ENCODE measurements at regions not wholly inside any gene's neighbourhood (a gene's known extent, or its start where the extent isn't known, plus 50 kb on each side); places are given as distances from the start of the nearest gene placed in this dataset.

- no peak for DNase-seq (ENCODE audit: low read depth)
- no peak for TF ChIP-seq CTCF (IDR thresholded peaks at IDR 0.05; ENCODE audit: low read depth, low read length)
- TF ChIP-seq MYC (IDR thresholded peaks at IDR 0.05; ENCODE audit: low read depth, low read length), result no peak
- TF ChIP-seq MAX (IDR thresholded peaks at IDR 0.05; ENCODE audit: low read depth, low read length), result no peak
- TF ChIP-seq POLR2A (IDR thresholded peaks at IDR 0.05; ENCODE audit: extremely low read depth, insufficient read length), result no peak
- H3K4me3 ChIP-seq (ENCODE audit: low read depth, low read length), result no peak overlapping the region
Observed at GRCh38 chr3:104873331-104873730, 493.4 kb upstream of the ALCAM start.

GRCh38 chr3:104878395-104878794, 488.3 kb upstream of the ALCAM start:
- TF ChIP-seq MAX (IDR thresholded peaks at IDR 0.05; ENCODE audit: low read depth, low read length), result no peak
- TF ChIP-seq MYC (IDR thresholded peaks at IDR 0.05; ENCODE audit: low read depth, low read length), result no peak
- no peak for TF ChIP-seq POLR2A (IDR thresholded peaks at IDR 0.05; ENCODE audit: extremely low read depth, insufficient read length)
- TF ChIP-seq CTCF (IDR thresholded peaks at IDR 0.05; ENCODE audit: low read depth, low read length), result no peak
- no peak overlapping the region for H3K4me3 ChIP-seq (ENCODE audit: low read depth, low read length)
- DNase-seq (ENCODE audit: low read depth), result peak; percentile 13

GRCh38 chr3:104879919-104880318, 486.8 kb upstream of the ALCAM start:
- TF ChIP-seq CTCF (IDR thresholded peaks at IDR 0.05; ENCODE audit: low read depth, low read length), result no peak
- TF ChIP-seq MAX (IDR thresholded peaks at IDR 0.05; ENCODE audit: low read depth, low read length), result no peak
- TF ChIP-seq POLR2A (IDR thresholded peaks at IDR 0.05; ENCODE audit: extremely low read depth, insufficient read length), result no peak
- no peak for TF ChIP-seq MYC (IDR thresholded peaks at IDR 0.05; ENCODE audit: low read depth, low read length)
- no peak overlapping the region for H3K4me3 ChIP-seq (ENCODE audit: low read depth, low read length)

GRCh38 chr3:104885214-104885814, 481.4 kb upstream of the ALCAM start:
- DNase-seq (ENCODE audit: low read depth), result no peak
- H3K4me3 ChIP-seq (ENCODE audit: low read depth, low read length), result no peak overlapping the region
- TF ChIP-seq MYC (IDR thresholded peaks at IDR 0.05; ENCODE audit: low read depth, low read length) (no peak), POLR2A (IDR thresholded peaks at IDR 0.05; ENCODE audit: extremely low read depth, insufficient read length) (no peak), CTCF (IDR thresholded peaks at IDR 0.05; ENCODE audit: low read depth, low read length) (no peak)

More at GRCh38 chr3:104879919-104880318, 486.8 kb upstream of the ALCAM start:
- no peak for DNase-seq (ENCODE audit: low read depth)

GRCh38 chr3:104886220-104886995, 480.3 kb upstream of the ALCAM start:
- DNase-seq (ENCODE audit: low read depth), result peak; percentile 80
- no peak overlapping the region for H3K4me3 ChIP-seq (ENCODE audit: low read depth, low read length)
- TF ChIP-seq MAX (IDR thresholded peaks at IDR 0.05; ENCODE audit: low read depth, low read length), result no peak

- no peak for TF ChIP-seq POLR2A (IDR thresholded peaks at IDR 0.05; ENCODE audit: extremely low read depth, insufficient read length)
- TF ChIP-seq MAX (IDR thresholded peaks at IDR 0.05; ENCODE audit: low read depth, low read length), result no peak
- no peak for TF ChIP-seq MYC (IDR thresholded peaks at IDR 0.05; ENCODE audit: low read depth, low read length)
- no peak for TF ChIP-seq CTCF (IDR thresholded peaks at IDR 0.05; ENCODE audit: low read depth, low read length)
- peak; percentile 55 for DNase-seq (ENCODE audit: low read depth)
- no peak overlapping the region for H3K4me3 ChIP-seq (ENCODE audit: low read depth, low read length)
Observed at GRCh38 chr3:104887069-104887468, 479.6 kb upstream of the ALCAM start.

Measured in NB4 (cell line).